ENCODE measurements at regions not wholly inside any gene's neighbourhood (a gene's known extent, or its start where the extent isn't known, plus 50 kb on each side); places are given as distances from the start of the nearest gene placed in this dataset.

DNA sequence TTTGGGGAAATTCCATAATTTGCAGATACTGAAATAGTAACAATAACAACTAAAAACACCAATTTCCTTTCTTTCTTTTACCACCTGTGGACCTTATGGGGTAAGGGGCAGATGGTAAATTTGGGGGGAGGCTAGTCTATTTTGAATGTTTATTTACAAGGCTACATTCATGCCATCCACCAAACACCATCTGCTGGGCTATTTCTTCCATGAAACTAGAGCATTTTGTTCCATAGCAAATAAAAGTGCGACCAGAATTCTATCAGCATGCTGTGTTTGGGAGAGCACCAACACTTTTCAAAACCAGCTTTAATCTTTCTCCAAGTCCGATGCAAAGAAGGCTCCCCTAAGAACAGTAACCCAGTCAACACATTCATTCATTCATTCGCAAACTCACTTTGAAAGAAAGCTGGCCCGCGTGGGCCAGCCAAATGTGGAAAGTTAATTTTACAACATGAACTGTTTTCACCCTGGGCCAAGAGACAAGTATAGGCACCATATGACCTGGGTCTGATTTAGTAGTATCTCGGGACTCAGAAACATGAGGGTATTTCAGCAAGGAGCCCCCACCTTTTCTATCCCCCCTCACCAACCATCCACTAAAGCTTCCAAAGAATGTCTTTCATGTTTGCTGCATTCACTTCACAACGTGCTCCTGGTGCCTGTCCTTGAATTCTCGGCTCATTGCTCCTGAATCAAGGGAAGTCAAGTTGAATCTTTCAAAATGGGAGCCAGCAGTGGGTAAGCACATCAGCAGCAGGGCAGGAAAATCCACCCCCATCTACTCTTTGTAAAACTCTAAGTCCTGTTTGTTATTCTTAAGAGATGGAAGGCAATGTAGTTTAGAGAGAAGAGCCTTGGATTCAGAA, 210.6 kb downstream of the C1D start:
- TF ChIP-seq, protein P1, sequence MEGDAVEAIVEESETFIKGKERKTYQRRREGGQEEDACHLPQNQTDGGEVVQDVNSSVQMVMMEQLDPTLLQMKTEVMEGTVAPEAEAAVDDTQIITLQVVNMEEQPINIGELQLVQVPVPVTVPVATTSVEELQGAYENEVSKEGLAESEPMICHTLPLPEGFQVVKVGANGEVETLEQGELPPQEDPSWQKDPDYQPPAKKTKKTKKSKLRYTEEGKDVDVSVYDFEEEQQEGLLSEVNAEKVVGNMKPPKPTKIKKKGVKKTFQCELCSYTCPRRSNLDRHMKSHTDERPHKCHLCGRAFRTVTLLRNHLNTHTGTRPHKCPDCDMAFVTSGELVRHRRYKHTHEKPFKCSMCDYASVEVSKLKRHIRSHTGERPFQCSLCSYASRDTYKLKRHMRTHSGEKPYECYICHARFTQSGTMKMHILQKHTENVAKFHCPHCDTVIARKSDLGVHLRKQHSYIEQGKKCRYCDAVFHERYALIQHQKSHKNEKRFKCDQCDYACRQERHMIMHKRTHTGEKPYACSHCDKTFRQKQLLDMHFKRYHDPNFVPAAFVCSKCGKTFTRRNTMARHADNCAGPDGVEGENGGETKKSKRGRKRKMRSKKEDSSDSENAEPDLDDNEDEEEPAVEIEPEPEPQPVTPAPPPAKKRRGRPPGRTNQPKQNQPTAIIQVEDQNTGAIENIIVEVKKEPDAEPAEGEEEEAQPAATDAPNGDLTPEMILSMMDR (IDR thresholded peaks at IDR 0.05 in 4 of 5, conservative IDR thresholded peaks at IDR 0.05 in 1 of 5) = no peak
- TF ChIP-seq POLR2A (IDR thresholded peaks at IDR 0.05) = no peak

Data from gastrocnemius medialis (tissue), 4 donors.